Stimulated activated CD4-positive, alpha-beta T cell treated with anti-CD3 and anti-CD28 coated beads, Interleukin-2, amount 100 ng/mL, for 24 hours (primary cell): ENCODE measurements at regions not wholly inside any gene's neighbourhood (a gene's known extent, or its start where the extent isn't known, plus 50 kb on each side); places are given as distances from the start of the nearest gene placed in this dataset.

Experiments used
- DNase-seq, 2 donors: peaks; one replicate each; pipeline ENCODE4 v3.0.0-alpha.2; 2020

GRCh38 chr11:86726118-86726753 lies 53.8 kb upstream of the ME3 start:
- DNase-seq: no peak

DNA sequence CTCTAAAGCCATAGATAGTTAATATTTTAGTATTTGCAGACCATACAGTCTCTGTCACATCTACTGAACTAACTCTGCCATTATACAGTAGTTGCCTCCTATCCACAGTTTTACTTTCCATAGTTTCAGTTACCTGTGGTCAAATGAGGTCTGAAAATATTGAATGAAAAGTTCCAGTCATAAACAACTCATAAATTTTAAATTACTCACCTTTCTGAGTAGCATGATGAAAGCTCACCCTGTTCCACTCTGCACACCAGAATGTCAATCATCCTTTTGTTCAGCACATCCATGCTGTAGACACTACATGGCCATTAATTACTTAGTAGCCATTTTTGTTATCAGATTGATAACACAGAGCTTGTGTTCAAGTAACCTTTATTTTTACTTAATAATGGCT lies 51.7 kb upstream of the ME3 start:
- DNase-seq: no peak

- DNase-seq: no peak
These were observed 50.9 kb upstream of the ME3 start for GRCh38 chr11:86723281-86723680.

GRCh38 chr11:86722748-86723147 lies 50.3 kb upstream of the ME3 start:
- DNase-seq: no peak
